ENCODE measurements at regions not wholly inside any gene's neighbourhood (a gene's known extent, or its start where the extent isn't known, plus 50 kb on each side); places are given as distances from the start of the nearest gene placed in this dataset.

DNA sequence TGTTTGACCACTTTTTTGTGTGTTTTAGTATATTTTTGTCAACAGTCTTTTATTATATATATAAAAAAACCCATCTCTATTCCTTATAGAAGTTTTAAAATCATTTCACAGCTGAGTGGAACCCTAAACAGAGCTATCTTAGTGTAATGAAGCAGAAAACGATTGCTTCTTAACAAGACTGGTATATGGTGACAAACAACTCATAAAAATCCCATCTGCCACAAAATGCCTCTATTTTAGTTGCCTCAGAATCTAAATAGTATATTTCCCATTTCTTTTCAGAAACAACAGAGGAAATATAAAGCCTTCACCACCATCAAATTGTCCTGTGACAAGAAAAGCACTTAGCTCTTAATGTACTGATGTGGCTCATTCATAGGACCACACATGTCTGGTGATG lies 322.4 kb downstream of the ATP23 start (continued):
- TF ChIP-seq, protein P1, sequence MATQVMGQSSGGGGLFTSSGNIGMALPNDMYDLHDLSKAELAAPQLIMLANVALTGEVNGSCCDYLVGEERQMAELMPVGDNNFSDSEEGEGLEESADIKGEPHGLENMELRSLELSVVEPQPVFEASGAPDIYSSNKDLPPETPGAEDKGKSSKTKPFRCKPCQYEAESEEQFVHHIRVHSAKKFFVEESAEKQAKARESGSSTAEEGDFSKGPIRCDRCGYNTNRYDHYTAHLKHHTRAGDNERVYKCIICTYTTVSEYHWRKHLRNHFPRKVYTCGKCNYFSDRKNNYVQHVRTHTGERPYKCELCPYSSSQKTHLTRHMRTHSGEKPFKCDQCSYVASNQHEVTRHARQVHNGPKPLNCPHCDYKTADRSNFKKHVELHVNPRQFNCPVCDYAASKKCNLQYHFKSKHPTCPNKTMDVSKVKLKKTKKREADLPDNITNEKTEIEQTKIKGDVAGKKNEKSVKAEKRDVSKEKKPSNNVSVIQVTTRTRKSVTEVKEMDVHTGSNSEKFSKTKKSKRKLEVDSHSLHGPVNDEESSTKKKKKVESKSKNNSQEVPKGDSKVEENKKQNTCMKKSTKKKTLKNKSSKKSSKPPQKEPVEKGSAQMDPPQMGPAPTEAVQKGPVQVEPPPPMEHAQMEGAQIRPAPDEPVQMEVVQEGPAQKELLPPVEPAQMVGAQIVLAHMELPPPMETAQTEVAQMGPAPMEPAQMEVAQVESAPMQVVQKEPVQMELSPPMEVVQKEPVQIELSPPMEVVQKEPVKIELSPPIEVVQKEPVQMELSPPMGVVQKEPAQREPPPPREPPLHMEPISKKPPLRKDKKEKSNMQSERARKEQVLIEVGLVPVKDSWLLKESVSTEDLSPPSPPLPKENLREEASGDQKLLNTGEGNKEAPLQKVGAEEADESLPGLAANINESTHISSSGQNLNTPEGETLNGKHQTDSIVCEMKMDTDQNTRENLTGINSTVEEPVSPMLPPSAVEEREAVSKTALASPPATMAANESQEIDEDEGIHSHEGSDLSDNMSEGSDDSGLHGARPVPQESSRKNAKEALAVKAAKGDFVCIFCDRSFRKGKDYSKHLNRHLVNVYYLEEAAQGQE (IDR thresholded peaks at IDR 0.05; ENCODE audit: low read depth), result no peak
- TF ChIP-seq SIN3A (IDR thresholded peaks at IDR 0.05; ENCODE audit: low read depth), result no peak
- TF ChIP-seq EZH2phosphoT487 (IDR thresholded peaks at IDR 0.05; ENCODE audit: borderline replicate concordance), result no peak
- no peak for TF ChIP-seq EZH2 (IDR thresholded peaks at IDR 0.05)
- no peak for TF ChIP-seq ELF1 (IDR thresholded peaks at IDR 0.05; ENCODE audit: borderline replicate concordance, low read depth)
- TF ChIP-seq EGR1 (IDR thresholded peaks at IDR 0.05; ENCODE audit: low read depth), result no peak
- TF ChIP-seq ZNF274 (IDR thresholded peaks at IDR 0.05; ENCODE audit: low read depth, low read length), result no peak
- TF ChIP-seq ZFX (IDR thresholded peaks at IDR 0.05), result no peak

DNA sequence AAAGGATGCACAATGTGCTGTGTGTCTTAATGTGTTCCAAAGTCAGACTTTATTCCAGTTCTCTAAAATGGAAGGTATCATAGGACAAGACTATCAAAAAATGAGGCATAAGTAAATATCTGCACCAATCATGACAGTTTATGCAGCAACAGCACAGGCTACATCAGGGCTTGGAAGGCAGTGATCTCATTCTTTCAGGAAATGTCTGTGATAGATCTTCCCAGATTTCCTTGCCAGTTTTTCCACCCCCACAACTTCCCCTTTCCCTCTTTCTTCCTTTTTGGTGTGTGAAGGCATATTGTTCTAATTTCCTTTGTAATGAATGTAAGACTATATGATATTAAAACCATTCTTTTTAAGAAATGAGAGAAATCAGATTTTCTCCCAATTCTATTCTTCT lies 326.7 kb downstream of the ATP23 start:
- ATAC-seq (no peak), DNase-seq (ENCODE audit: low read depth, low spot score) (no peak)
- Histone ChIP-seq H3K4me3 (replicated peaks in 1 of 2; ENCODE audit: low read depth in 1 of 2, low read length in 2 of 2) (no peak overlapping the region), H4K20me1 (ENCODE audit: insufficient read depth) (no peaks in the 10 kb centered on the region), H3K9me2 (ENCODE audit: insufficient read depth) (no peaks in the 10 kb centered on the region), H3K27ac (ENCODE audit: low read depth, low read length) (no peak overlapping the region), H3K9ac (ENCODE audit: low read length) (no peak overlapping the region), H3K4me2 (ENCODE audit: low read length) (no peak overlapping the region), H3K79me2 (ENCODE audit: insufficient read depth, low read length) (no peaks in the 10 kb centered on the region), H2AFZ (ENCODE audit: low read depth, low read length, poor library complexity, severe bottlenecking) (no peak overlapping the region), H3K27me3 (ENCODE audit: insufficient read depth, low read length) (no peaks in the 10 kb centered on the region), H3K9me3 (ENCODE audit: control insufficient read depth in 1 of 2, insufficient read depth in 1 of 2, low read depth in 1 of 2, low read length in 2 of 2) (no peaks in the 10 kb centered on the region), H3K4me1 (ENCODE audit: control insufficient read depth in 1 of 2, insufficient read depth in 2 of 2, low read length in 2 of 2) (no peaks in the 10 kb centered on the region), H3K36me3 (ENCODE audit: control insufficient read depth in 1 of 2, insufficient read depth in 2 of 2, low read length in 2 of 2) (no peaks in the 10 kb centered on the region)
- CTCF ChIA-PET, result no interaction called here
- TF ChIP-seq, protein P2, sequence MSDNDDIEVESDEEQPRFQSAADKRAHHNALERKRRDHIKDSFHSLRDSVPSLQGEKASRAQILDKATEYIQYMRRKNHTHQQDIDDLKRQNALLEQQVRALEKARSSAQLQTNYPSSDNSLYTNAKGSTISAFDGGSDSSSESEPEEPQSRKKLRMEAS (IDR thresholded peaks at IDR 0.05), result no peak
- TF ChIP-seq EGR1 (IDR thresholded peaks at IDR 0.05; ENCODE audit: low read depth), result no peak
- TF ChIP-seq CEBPB (IDR thresholded peaks at IDR 0.05; ENCODE audit: low read depth), result no peak
- no peak for TF ChIP-seq JUND (IDR thresholded peaks at IDR 0.05)
- TF ChIP-seq, protein P3, sequence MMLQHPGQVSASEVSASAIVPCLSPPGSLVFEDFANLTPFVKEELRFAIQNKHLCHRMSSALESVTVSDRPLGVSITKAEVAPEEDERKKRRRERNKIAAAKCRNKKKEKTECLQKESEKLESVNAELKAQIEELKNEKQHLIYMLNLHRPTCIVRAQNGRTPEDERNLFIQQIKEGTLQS (IDR thresholded peaks at IDR 0.05), result no peak
- no peak for TF ChIP-seq ZNF274 (IDR thresholded peaks at IDR 0.05; ENCODE audit: low read depth, low read length)
- TF ChIP-seq, protein P4, sequence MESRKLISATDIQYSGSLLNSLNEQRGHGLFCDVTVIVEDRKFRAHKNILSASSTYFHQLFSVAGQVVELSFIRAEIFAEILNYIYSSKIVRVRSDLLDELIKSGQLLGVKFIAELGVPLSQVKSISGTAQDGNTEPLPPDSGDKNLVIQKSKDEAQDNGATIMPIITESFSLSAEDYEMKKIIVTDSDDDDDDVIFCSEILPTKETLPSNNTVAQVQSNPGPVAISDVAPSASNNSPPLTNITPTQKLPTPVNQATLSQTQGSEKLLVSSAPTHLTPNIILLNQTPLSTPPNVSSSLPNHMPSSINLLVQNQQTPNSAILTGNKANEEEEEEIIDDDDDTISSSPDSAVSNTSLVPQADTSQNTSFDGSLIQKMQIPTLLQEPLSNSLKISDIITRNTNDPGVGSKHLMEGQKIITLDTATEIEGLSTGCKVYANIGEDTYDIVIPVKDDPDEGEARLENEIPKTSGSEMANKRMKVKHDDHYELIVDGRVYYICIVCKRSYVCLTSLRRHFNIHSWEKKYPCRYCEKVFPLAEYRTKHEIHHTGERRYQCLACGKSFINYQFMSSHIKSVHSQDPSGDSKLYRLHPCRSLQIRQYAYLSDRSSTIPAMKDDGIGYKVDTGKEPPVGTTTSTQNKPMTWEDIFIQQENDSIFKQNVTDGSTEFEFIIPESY (IDR thresholded peaks at IDR 0.05; ENCODE audit: extremely low read depth, insufficient replicate concordance, low read length), result no peak
- TF ChIP-seq SIN3A (IDR thresholded peaks at IDR 0.05; ENCODE audit: low read depth), result no peak
- no peak for TF ChIP-seq EZH2phosphoT487 (IDR thresholded peaks at IDR 0.05; ENCODE audit: borderline replicate concordance)
- TF ChIP-seq CBX3 (IDR thresholded peaks at IDR 0.05; ENCODE audit: low read depth), result no peak
- TF ChIP-seq YY1 (IDR thresholded peaks at IDR 0.05; ENCODE audit: extremely low read depth, insufficient replicate concordance, low read depth, low read length), result no peak
- no peak for TF ChIP-seq TCF7L2 (IDR thresholded peaks at IDR 0.05; ENCODE audit: borderline replicate concordance, extremely low read depth, insufficient read depth, insufficient read length)
- TF ChIP-seq ELF1 (IDR thresholded peaks at IDR 0.05; ENCODE audit: borderline replicate concordance, low read depth), result no peak
- TF ChIP-seq, protein P5, sequence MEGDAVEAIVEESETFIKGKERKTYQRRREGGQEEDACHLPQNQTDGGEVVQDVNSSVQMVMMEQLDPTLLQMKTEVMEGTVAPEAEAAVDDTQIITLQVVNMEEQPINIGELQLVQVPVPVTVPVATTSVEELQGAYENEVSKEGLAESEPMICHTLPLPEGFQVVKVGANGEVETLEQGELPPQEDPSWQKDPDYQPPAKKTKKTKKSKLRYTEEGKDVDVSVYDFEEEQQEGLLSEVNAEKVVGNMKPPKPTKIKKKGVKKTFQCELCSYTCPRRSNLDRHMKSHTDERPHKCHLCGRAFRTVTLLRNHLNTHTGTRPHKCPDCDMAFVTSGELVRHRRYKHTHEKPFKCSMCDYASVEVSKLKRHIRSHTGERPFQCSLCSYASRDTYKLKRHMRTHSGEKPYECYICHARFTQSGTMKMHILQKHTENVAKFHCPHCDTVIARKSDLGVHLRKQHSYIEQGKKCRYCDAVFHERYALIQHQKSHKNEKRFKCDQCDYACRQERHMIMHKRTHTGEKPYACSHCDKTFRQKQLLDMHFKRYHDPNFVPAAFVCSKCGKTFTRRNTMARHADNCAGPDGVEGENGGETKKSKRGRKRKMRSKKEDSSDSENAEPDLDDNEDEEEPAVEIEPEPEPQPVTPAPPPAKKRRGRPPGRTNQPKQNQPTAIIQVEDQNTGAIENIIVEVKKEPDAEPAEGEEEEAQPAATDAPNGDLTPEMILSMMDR (IDR thresholded peaks at IDR 0.05 in 2 of 3, conservative IDR thresholded peaks at IDR 0.05 in 1 of 3; ENCODE audit: borderline replicate concordance in 1 of 3, insufficient read depth in 1 of 3, low read depth in 2 of 3, low read length in 2 of 3), result no peak
- no TSS peak for BruUV-seq (replicated peaks)
- intact Hi-C loops (cut with micrococcal nuclease), result no loop called here
- POLR2A ChIA-PET, result no interaction called here
- RAD21 ChIA-PET (ENCODE audit: low non-redundant PET in 1 of 2, low total read pairs in 2 of 2, uncharacterized antibody in 2 of 2, unreplicated experiment in 2 of 2), result no interaction called here
